ENCODE measurements at regions not wholly inside any gene's neighbourhood (a gene's known extent, or its start where the extent isn't known, plus 50 kb on each side); places are given as distances from the start of the nearest gene placed in this dataset.

- H3K4me3 Mint-ChIP-seq, result no peak overlapping the region
- no peaks in the 10 kb centered on the region for H3K36me3 Mint-ChIP-seq (ENCODE audit: low read depth)
- no peak overlapping the region for H3K27ac Mint-ChIP-seq (ENCODE audit: unreplicated experiment)
- no peaks in the 10 kb centered on the region for H3K4me1 Mint-ChIP-seq
- no peaks in the 10 kb centered on the region for H3K9me3 Mint-ChIP-seq
- no peaks in the 10 kb centered on the region for H3K27me3 Mint-ChIP-seq (ENCODE audit: low read depth)
- DNase-seq (ENCODE audit: low read depth, low spot score), result no peak
- no peak for TF ChIP-seq CTCF (conservative IDR thresholded peaks at IDR 0.05)
These were observed 167.1 kb downstream of the RPRM start for GRCh38 chr2:153311432-153311831.

GRCh38 chr2:153308466-153308865, 170.1 kb downstream of the RPRM start:
- Mint-ChIP-seq H3K27me3 (ENCODE audit: low read depth) (no peaks in the 10 kb centered on the region), H3K27ac (ENCODE audit: unreplicated experiment) (no peak overlapping the region), H3K4me3 (no peak overlapping the region), H3K4me1 (no peaks in the 10 kb centered on the region), H3K36me3 (ENCODE audit: low read depth) (no peaks in the 10 kb centered on the region), H3K9me3 (no peaks in the 10 kb centered on the region)
- TF ChIP-seq CTCF (conservative IDR thresholded peaks at IDR 0.05), result no peak
- DNase-seq (ENCODE audit: low read depth, low spot score), result no peak

GRCh38 chr2:153307223-153307622, 171.3 kb downstream of the RPRM start:
- no peak for TF ChIP-seq CTCF (conservative IDR thresholded peaks at IDR 0.05)
- H3K27ac Mint-ChIP-seq (ENCODE audit: unreplicated experiment), result no peak overlapping the region
- peaks cover 2% of the 10 kb centered on the region for H3K27me3 Mint-ChIP-seq (ENCODE audit: low read depth)
- no peaks in the 10 kb centered on the region for H3K4me1 Mint-ChIP-seq
- H3K36me3 Mint-ChIP-seq (ENCODE audit: low read depth), result no peaks in the 10 kb centered on the region
- H3K9me3 Mint-ChIP-seq, result peaks cover 2% of the 10 kb centered on the region
- no peak overlapping the region for H3K4me3 Mint-ChIP-seq
- no peak for DNase-seq (ENCODE audit: low read depth, low spot score)

- Mint-ChIP-seq H3K36me3 (ENCODE audit: low read depth) (no peaks in the 10 kb centered on the region), H3K9me3 (peaks cover 7% of the 10 kb centered on the region), H3K27ac (ENCODE audit: unreplicated experiment) (no peak overlapping the region)
These were observed 178.8 kb downstream of the RPRM start for GRCh38 chr2:153299809-153300208.

GRCh38 chr2:153299217-153299616, 179.3 kb downstream of the RPRM start:
- Mint-ChIP-seq H3K4me1 (peaks cover 13% of the 10 kb centered on the region), H3K27ac (ENCODE audit: unreplicated experiment) (no peak overlapping the region), H3K36me3 (ENCODE audit: low read depth) (no peaks in the 10 kb centered on the region), H3K9me3 (peaks cover 7% of the 10 kb centered on the region), H3K4me3 (no peak overlapping the region), H3K27me3 (ENCODE audit: low read depth) (peaks cover 2% of the 10 kb centered on the region)
- TF ChIP-seq CTCF (conservative IDR thresholded peaks at IDR 0.05), result no peak
- no peak for DNase-seq (ENCODE audit: low read depth, low spot score)

More at GRCh38 chr2:153299809-153300208, 178.8 kb downstream of the RPRM start:
- no peak for DNase-seq (ENCODE audit: low read depth, low spot score)
- H3K4me1 Mint-ChIP-seq, result peaks cover 13% of the 10 kb centered on the region
- no peak for TF ChIP-seq CTCF (conservative IDR thresholded peaks at IDR 0.05)
- peaks cover 2% of the 10 kb centered on the region for H3K27me3 Mint-ChIP-seq (ENCODE audit: low read depth)
- no peak overlapping the region for H3K4me3 Mint-ChIP-seq

Measured in neural crest cell (in vitro differentiated cells).